Islet precursor cell (in vitro differentiated cells): ENCODE measurements at regions not wholly inside any gene's neighbourhood (a gene's known extent, or its start where the extent isn't known, plus 50 kb on each side); places are given as distances from the start of the nearest gene placed in this dataset.

Experiments
- DNase-seq: peaks from one replicate; pipeline ENCODE4 v3.0.0-alpha.2; 2018

- DNase-seq = no peak
These were observed 405.9 kb downstream of the NXPE2 start for GRCh38 chr11:115084231-115084630.

GRCh38 chr11:115085461-115086210 lies 407.3 kb downstream of the NXPE2 start:
- DNase-seq = no peak

DNA sequence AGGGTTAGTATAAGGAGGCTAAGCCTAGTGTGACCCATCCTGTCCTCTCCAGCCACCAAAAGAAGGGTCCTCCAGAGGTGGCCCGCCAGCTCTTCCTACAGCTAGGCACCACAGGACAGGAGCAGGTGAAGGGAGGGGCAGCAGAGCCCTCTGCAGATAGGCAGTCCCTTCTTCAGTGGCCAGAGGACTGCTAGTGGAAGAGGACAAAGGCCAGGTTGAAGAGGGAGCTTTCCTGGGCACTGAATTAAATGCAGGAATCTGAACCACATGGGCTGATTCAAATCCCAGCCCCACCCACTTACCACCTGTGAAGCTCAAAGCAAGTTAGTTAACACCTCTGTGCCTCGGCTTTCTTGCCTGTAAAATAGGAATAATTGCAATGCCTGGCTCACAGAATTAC lies 409.5 kb downstream of the NXPE2 start:
- DNase-seq = no peak

- DNase-seq = no peak
These were observed 411.7 kb downstream of the CADM1 start for GRCh38 chr11:115092516-115092915.

DNA sequence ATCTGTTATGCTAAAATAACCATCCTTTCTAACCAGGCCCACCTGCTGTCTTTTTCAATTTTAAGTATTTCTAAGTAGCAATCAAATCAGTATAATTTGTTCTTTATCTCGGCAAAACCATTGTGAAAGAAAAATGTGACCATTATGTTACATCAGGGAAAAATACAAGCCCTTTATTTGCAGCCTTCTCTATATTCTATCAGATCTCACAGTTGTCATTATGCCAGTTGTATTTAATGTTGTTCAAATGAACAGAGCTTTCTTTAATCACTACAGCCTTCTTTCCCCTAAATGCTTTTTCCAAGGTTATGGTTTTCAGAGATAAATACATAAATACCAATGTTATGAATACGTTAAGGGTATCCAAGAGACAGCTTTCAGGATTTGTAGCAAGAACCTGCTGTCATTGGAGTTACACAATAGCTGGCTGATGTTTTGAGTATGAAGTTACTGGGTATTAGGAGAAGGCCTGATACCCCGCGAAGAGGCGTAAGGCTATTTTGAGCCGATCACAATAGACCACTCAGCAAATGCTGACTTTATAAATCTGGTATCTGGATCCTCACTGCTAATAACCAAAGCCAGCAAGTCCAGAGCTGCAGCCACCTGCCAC lies 406.3 kb downstream of the CADM1 start:
- no peak for DNase-seq

GRCh38 chr11:115100706-115101105 lies 403.5 kb downstream of the CADM1 start:
- no peak for DNase-seq

- DNase-seq = no peak
These were observed 400.3 kb downstream of the CADM1 start for GRCh38 chr11:115103921-115104320.

DNA sequence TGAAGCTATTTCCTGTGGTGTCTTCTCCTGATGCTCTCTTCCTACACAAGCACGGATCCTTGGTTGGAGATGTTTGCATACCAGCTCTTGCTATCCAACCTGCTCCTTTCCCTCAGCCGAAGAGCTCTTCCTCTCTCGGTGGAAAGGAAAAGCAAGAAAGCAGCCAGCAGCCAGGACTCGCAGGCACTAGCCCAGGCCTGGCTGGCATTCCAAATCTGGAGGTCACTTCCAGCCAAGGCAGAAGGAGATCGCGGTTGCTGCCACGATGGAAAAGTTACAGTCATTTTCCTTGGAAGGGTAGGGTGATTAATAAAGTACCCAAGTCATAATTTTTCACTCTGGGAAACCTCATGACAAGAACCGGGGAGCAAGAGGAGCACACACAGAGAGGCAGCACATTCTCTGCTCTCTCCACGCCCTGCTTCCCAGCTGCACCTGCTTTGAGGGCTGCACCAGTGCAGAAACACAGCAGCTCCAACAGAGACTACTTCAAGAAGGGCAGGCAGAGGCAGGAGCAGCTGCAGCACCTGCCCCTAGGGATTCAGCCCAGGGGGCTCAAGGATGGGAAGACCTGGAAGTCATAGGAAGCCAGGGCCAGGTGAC lies 399.3 kb downstream of the CADM1 start:
- no peak for DNase-seq

DNA sequence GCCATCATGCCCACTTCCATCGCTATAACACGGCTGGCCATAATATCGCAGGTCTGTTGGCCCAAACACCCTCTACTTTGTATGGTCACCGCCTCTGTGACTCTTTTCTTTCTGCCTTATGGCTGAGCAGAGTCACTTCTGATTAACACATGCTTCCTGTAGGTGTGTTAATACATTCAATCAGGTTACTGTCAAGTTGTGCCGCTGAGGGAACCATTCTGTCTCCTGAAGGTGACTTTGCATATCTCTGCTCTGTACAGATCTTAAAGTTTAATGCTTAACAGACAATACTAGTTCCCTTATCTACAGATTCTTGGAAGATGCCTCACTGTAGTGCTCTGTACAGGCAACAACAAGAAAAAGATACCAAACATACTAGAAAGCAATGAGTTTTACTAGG lies 393.1 kb downstream of the CADM1 start:
- no peak for DNase-seq

- DNase-seq = no peak
These were observed 391.5 kb downstream of the CADM1 start for GRCh38 chr11:115112754-115113153.

DNA sequence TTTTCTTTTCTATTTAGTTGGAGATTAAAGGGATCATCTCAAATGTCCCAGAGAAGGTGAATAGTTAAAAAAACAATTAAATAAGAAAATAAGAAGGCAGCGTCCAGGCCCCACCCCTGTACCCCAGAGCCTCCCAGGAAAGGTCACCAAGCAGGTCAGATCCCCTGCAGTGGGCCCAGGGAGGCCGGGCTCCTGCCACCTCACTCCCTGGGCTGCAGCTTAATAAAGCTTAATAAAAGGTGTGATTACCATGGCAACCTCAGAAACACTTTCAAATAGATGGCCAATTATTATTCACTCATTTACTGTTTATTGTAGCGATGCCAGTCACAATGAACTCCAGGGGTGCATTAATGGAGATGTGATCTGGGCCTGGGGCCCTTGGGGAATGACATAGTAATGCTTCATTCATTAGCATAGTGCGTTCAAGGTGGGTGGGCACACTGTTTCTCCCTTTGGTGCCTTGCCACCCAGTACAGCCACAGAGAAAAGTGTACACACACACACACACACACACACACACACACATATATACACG lies 386.2 kb downstream of the CADM1 start:
- DNase-seq = no peak

- DNase-seq = no peak
These were observed 385.1 kb downstream of the CADM1 start for GRCh38 chr11:115119146-115119545.
